Breast epithelium (tissue), 4 donors: ENCODE measurements at regions not wholly inside any gene's neighbourhood (a gene's known extent, or its start where the extent isn't known, plus 50 kb on each side); places are given as distances from the start of the nearest gene placed in this dataset.

Experiments used
- DNase-seq, 2 donors: peaks; one replicate each; pipeline ENCODE4 v3.0.0-alpha.2; 2019; ENCODE audit warnings: low spot score in 2 of 2
- H3K27ac ChIP-seq, 2 donors: fragments of 200-600 bp; sonication (generic) in 1 of 2; one replicate each; pipeline ENCODE4 v1.5.1; 2016 to 2019; ENCODE audit warnings: mild to moderate bottlenecking in 1 of 2
- H3K27me3 ChIP-seq, 2 donors: fragments of 200-600 bp; sonication (generic) in 1 of 2; one replicate each; pipeline versions ENCODE4 v1.5.1 to v1.6.0; 2017 to 2019; ENCODE audit warnings: control low read depth in 1 of 2, mild to moderate bottlenecking in 1 of 2
- H3K36me3 ChIP-seq: fragments of 200-600 bp; one replicate; pipeline ENCODE4 v1.5.1; 2019
- H3K4me1 ChIP-seq, 2 donors: fragments of 200-600 bp; sonication (generic); one replicate each; pipeline ENCODE4 v1.5.1; 2016 to 2019; ENCODE audit warnings: control low read depth in 1 of 2
- H3K4me3 ChIP-seq, 3 donors: fragments of 200-600 bp; sonication (generic); 1 replicate in 2 of 3; 2 replicates in 1 of 3; pipeline ENCODE4 v1.5.1; 2016 to 2019; ENCODE audit warnings: mild to moderate bottlenecking in 3 of 3, moderate library complexity in 2 of 3
- H3K9me3 ChIP-seq, 2 donors: fragments of 200-600 bp; sonication (generic) in 1 of 2; one replicate each; pipeline ENCODE4 v1.5.1; 2016 to 2019; ENCODE audit warnings: control low read depth in 1 of 2
- CTCF ChIP-seq, 3 donors: fragments of 450-650 bp; IDR thresholded peaks; one replicate each; pipeline ENCODE4 v1.5.1; 2016 to 2017; ENCODE audit warnings: antibody characterized with exemption in 3 of 3, mild to moderate bottlenecking in 3 of 3, moderate library complexity in 3 of 3
- POLR2A ChIP-seq: fragments of 450-650 bp; IDR thresholded peaks from one replicate; pipeline ENCODE4 v1.6.1; 2016; ENCODE audit warnings: antibody characterized with exemption, mild to moderate bottlenecking, moderate library complexity
- POLR2AphosphoS5 ChIP-seq, 3 donors: sonication (generic); formaldehyde crosslinking; IDR thresholded peaks; one replicate each; pipeline ENCODE4 v1.6.1; 2017; ENCODE audit warnings: antibody characterized with exemption in 3 of 3
- intact Hi-C: fragments of 100-400 bp; cut with DNase I; formaldehyde crosslinking; loops from one replicate; pipeline ENCODE4 v1.15.1; 2023; ENCODE audit warnings: low total_unique reads

DNA sequence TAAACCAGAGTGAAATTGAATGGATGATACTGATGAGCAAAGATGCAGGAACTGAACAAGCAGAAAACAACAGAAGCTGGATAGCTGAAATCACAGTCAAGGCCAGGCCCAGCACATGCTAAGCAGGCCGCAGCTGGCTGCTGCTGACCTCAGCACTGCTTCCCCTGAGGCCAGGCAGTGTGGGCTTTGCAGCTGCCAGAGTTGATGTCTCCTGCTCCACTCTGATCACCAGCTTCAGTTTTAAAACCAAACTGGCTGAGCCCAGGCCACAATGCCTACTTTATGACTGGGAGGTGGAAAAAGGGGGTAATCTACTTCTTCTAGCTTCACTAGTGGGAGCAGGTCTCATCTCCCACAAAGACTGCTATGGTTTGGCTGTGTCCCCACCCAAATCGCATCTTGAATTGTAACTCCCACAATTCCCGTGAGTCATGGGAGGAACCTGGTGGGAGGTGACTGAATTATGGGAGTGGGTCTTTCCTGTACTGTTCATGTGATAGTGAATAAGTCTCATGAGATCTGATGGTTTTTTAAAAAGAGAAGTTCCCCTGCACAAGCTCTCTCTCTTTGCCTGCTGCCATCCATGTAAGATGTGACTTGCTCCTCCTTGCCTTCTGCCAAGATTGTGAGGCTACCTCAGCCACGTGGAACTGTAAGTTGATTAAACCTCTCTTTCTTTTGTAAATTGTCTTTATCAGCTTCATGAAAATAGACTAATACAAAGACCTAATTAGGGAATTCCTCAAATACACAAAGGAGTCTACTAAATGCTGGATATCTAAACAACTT lies 136.4 kb upstream of the ITGB1 start:
- Histone ChIP-seq H3K9me3 (peaks cover 0 to 10% of the 10 kb centered on the region in 2 donors), H3K4me1 (no peaks in the 10 kb centered on the region), H3K36me3 (no peaks in the 10 kb centered on the region), H3K27ac (no peak overlapping the region), H3K4me3 (no peak overlapping the region), H3K27me3 (no peaks in the 10 kb centered on the region)
- intact Hi-C loops: no loop called here
- TF ChIP-seq POLR2AphosphoS5 (IDR thresholded peaks at IDR 0.05): no peak
- no peak for TF ChIP-seq POLR2A
- no peak for TF ChIP-seq CTCF (IDR thresholded peaks at IDR 0.05)
- DNase-seq: no peak

DNA sequence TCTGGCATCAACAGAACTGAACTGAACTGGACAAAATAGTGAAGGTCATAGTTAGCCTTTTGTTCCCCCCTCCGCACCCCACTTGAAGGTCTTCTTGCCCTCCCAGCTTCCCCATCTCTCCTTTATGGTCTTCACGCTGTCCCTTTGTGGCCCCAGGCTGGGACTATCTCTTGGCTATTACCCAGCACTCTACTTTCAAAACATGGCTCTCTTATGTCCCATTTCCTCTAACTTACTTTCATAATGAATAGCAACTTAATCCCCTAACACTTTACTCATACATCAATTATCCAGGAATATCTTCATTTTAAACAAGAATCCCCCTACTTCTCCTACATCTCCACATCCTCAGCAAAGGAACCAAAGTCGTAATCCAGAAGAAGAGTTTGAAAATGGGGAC lies 135.3 kb upstream of the ITGB1 start:
- no peak overlapping the region for H3K4me3 ChIP-seq
- no peaks in the 10 kb centered on the region for H3K36me3 ChIP-seq
- H3K9me3 ChIP-seq: peaks cover 0 to 10% of the 10 kb centered on the region in 2 donors
- H3K27me3 ChIP-seq: no peaks in the 10 kb centered on the region
- TF ChIP-seq CTCF (IDR thresholded peaks at IDR 0.05): no peak
- no peak for TF ChIP-seq POLR2AphosphoS5 (IDR thresholded peaks at IDR 0.05)
- TF ChIP-seq POLR2A: no peak
- no peaks in the 10 kb centered on the region for H3K4me1 ChIP-seq
- no peak for DNase-seq
- no peak overlapping the region for H3K27ac ChIP-seq
- intact Hi-C loops: no loop called here

- DNase-seq: no peak
- peaks cover 0 to 10% of the 10 kb centered on the region in 2 donors for H3K9me3 ChIP-seq
- no peaks in the 10 kb centered on the region for H3K36me3 ChIP-seq
- H3K27ac ChIP-seq: no peak overlapping the region
- H3K4me3 ChIP-seq: no peak overlapping the region
- intact Hi-C loops: loop anchor here (1.0 kb wide), 1 partner anchor 14 kb away; no protein-coding TSS in a partner anchor
- TF ChIP-seq CTCF (IDR thresholded peaks at IDR 0.05): no peak
- no peak for TF ChIP-seq POLR2A
- TF ChIP-seq POLR2AphosphoS5 (IDR thresholded peaks at IDR 0.05): no peak
- H3K27me3 ChIP-seq: no peaks in the 10 kb centered on the region
- no peaks in the 10 kb centered on the region for H3K4me1 ChIP-seq
These were observed 134.6 kb upstream of the ITGB1 start for GRCh38 chr10:33092596-33092995.

DNA sequence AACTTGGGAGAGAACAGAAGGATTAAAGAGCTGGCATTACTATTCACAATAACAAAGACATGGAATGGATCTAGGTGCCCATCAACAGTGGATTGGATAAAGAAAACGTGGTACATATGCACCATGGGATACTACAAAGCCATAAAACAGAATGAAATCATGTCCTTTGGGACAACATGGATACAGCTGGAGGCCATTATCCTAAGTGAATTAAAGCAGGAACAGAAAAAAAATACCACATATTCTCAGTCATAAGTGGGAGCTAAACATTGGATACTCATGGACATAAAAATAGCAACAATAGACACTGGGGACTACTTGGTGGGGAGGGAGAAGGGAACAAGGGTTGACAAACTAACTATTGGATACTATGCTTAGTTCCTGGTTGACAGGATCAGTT lies 133.2 kb upstream of the ITGB1 start:
- Histone ChIP-seq H3K4me1 (no peaks in the 10 kb centered on the region), H3K27me3 (no peaks in the 10 kb centered on the region), H3K36me3 (no peaks in the 10 kb centered on the region), H3K4me3 (no peak overlapping the region), H3K9me3 (peaks cover 0 to 10% of the 10 kb centered on the region in 2 donors), H3K27ac (no peak overlapping the region)
- intact Hi-C loops: no loop called here
- DNase-seq: no peak
- no peak for TF ChIP-seq POLR2AphosphoS5 (IDR thresholded peaks at IDR 0.05)
- TF ChIP-seq POLR2A: no peak
- no peak for TF ChIP-seq CTCF (IDR thresholded peaks at IDR 0.05)

DNA sequence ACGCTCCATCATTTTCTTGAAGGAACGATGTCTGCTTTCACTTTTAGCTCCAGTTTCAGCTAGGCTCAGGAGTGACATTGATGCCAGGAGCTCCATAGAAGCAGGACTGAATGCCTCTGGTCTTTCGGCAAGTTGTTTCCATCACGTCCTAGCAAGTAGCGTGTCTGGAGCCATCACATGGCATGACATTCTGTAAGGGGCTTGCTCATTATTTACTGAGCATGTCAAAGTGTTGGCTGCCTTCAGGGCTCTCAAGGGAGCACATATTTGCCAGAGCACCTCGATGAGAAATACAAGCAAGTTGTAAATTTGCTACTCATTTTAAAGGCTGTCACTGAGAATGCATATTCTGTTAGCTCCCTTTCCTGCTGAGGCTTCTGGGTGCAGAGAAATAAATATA lies 131.0 kb upstream of the ITGB1 start:
- Histone ChIP-seq H3K36me3 (no peaks in the 10 kb centered on the region), H3K27me3 (no peaks in the 10 kb centered on the region), H3K4me1 (no peaks in the 10 kb centered on the region), H3K27ac (no peak overlapping the region), H3K9me3 (no peaks in the 10 kb centered on the region), H3K4me3 (no peak overlapping the region)
- no peak for DNase-seq
- TF ChIP-seq POLR2A (no peak), CTCF (IDR thresholded peaks at IDR 0.05) (no peak), POLR2AphosphoS5 (IDR thresholded peaks at IDR 0.05) (no peak)
- intact Hi-C loops: no loop called here
